Natural killer cell (primary cell): ENCODE measurements at regions not wholly inside any gene's neighbourhood (a gene's known extent, or its start where the extent isn't known, plus 50 kb on each side); places are given as distances from the start of the nearest gene placed in this dataset.

Experiments used
- ATAC-seq, 3 donors: fragments of 150-1000 bp in 2 of 3; fragments of 200-7000 bp in 1 of 3; cut with Tn5 transposase; 1 replicate in 1 of 3; 2 replicates in 2 of 3; pipeline ENCODE4 v1.10.0; 2021; ENCODE audit warnings: mild to moderate bottlenecking in 2 of 3, moderate library complexity in 2 of 3
- DNase-seq, 2 donors: peaks; one replicate each; pipeline versions ENCODE4 v3.0.0 to v3.0.0-alpha.2; 2013 to 2021; ENCODE audit warnings: mixed read lengths in 1 of 2
- H3K27ac ChIP-seq: one replicate; pipeline ENCODE4 v1.5.1; 2013; ENCODE audit warnings: mild to moderate bottlenecking, low read length
- H3K27me3 ChIP-seq: one replicate; pipeline ENCODE4 v1.6.1; 2013; ENCODE audit warnings: low read length; ENCODE audit not compliant: control insufficient read depth, insufficient read depth
- H3K36me3 ChIP-seq: one replicate; pipeline ENCODE4 v1.6.1; 2013; ENCODE audit warnings: low read length; ENCODE audit not compliant: control insufficient read depth, insufficient read depth
- H3K4me1 ChIP-seq: one replicate; pipeline ENCODE4 v1.6.1; 2013; ENCODE audit warnings: low read length; ENCODE audit not compliant: control insufficient read depth, insufficient read depth
- H3K4me3 ChIP-seq: one replicate; pipeline ENCODE4 v1.5.1; 2013; ENCODE audit warnings: low read length
- H3K9me3 ChIP-seq: one replicate; pipeline ENCODE4 v1.6.1; 2013; ENCODE audit warnings: low read length; ENCODE audit not compliant: control insufficient read depth, insufficient read depth
- H3K27ac Mint-ChIP-seq, 2 donors: one replicate each; pipeline ENCODE4 v1.8.0; 2022; ENCODE audit warnings: mild to moderate bottlenecking in 2 of 2, mixed read lengths in 2 of 2, moderate library complexity in 1 of 2
- H3K27me3 Mint-ChIP-seq, 2 donors: one replicate each; pipeline ENCODE4 v1.8.0; 2022; ENCODE audit warnings: low read depth in 2 of 2, mixed read lengths in 2 of 2
- H3K36me3 Mint-ChIP-seq: one replicate; pipeline ENCODE4 v1.8.0; 2022; ENCODE audit warnings: mixed read lengths
- H3K4me1 Mint-ChIP-seq, 2 donors: one replicate each; pipeline ENCODE4 v1.8.0; 2022; ENCODE audit warnings: mixed read lengths in 2 of 2
- H3K4me3 Mint-ChIP-seq: one replicate; pipeline ENCODE4 v1.8.0; 2022; ENCODE audit warnings: mild to moderate bottlenecking, moderate library complexity, mixed read lengths
- H3K9me3 Mint-ChIP-seq, 2 donors: one replicate each; pipeline ENCODE4 v1.8.0; 2022; ENCODE audit warnings: mixed read lengths in 2 of 2
- WGBS: methylation state at CpG from one replicate; pipeline ENCODE4 v1.1.7; 2013; ENCODE audit warnings: missing lambda C conversion rate; ENCODE audit not compliant: insufficient coverage; 5-methylcytosine and 5-hydroxymethylcytosine counted together
- intact Hi-C: fragments of 100-400 bp; cut with micrococcal nuclease; formaldehyde crosslinking; loops from one replicate; pipeline ENCODE4 v1.14.2; 2022
- TF ChIP-seq, protein P1 (sequence below): fragments of 200-600 bp; IDR thresholded peaks from one replicate; pipeline ENCODE4 v1.8.0; 2022; ENCODE audit warnings: antibody characterized with exemption

DNA sequence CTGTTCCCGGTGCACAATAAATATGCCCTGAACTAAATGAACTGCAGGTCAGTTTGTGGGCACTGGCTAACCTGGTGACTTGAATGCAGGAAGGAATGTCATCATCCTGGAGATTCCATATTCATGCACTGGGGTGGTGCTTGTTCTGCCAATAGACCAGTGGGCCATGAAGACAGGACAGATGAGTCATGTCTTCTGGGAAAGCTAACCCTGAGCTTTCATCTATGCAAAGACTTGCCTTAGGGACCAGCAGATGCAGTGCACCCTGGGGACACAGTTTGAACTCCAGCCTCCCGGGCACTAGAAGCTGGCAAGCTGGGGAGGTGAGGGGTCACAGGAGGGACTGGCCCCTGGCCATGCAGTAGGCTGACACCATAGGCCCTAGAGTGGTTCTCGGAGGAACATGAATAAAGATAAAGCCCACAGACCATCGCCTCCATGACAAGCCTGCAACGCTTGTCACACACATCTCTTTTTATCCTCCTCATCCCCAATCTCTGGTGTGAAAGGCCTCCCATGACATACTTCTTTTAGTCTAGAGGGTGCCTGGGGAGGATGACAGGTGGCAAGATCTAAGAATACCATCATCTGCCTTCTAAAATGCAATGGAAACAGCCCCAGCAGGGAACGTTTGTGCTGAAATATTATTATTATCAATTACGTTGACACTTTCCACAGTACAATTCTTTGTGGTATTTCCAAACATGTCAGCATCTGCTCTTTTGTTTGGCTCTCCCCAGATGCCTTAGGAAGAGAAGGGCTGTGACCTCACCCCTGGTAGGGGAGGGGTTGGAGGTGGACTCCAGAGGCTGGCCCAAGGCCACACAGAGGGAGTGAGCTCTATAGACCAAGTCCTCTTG is 267.4 kb upstream of the RAB6C start:
- H3K27me3 ChIP-seq, result no peaks in the 10 kb centered on the region
- H3K9me3 ChIP-seq, result no peaks in the 10 kb centered on the region
- no peaks in the 10 kb centered on the region for H3K36me3 ChIP-seq
- WGBS, result 84% methylated on average over 7 of the region's 7 CpGs
- H3K4me1 ChIP-seq, result no peaks in the 10 kb centered on the region
- peaks cover 6 to 7% of the 10 kb centered on the region in 2 donors for H3K27me3 Mint-ChIP-seq
- peaks cover 5 to 7% of the 10 kb centered on the region in 2 donors for H3K4me1 Mint-ChIP-seq
- intact Hi-C loops, result no loop called here
- no peak overlapping the region for H3K4me3 Mint-ChIP-seq
- no peaks in the 10 kb centered on the region for H3K36me3 Mint-ChIP-seq
- H3K4me3 ChIP-seq, result no peak overlapping the region
- H3K27ac Mint-ChIP-seq, result no peak overlapping the region
- ATAC-seq (no peak), DNase-seq (no peak)
- TF ChIP-seq, protein P1, sequence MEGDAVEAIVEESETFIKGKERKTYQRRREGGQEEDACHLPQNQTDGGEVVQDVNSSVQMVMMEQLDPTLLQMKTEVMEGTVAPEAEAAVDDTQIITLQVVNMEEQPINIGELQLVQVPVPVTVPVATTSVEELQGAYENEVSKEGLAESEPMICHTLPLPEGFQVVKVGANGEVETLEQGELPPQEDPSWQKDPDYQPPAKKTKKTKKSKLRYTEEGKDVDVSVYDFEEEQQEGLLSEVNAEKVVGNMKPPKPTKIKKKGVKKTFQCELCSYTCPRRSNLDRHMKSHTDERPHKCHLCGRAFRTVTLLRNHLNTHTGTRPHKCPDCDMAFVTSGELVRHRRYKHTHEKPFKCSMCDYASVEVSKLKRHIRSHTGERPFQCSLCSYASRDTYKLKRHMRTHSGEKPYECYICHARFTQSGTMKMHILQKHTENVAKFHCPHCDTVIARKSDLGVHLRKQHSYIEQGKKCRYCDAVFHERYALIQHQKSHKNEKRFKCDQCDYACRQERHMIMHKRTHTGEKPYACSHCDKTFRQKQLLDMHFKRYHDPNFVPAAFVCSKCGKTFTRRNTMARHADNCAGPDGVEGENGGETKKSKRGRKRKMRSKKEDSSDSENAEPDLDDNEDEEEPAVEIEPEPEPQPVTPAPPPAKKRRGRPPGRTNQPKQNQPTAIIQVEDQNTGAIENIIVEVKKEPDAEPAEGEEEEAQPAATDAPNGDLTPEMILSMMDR, result no peak
- no peak overlapping the region for H3K27ac ChIP-seq
- no peaks in the 10 kb centered on the region for H3K9me3 Mint-ChIP-seq

DNA sequence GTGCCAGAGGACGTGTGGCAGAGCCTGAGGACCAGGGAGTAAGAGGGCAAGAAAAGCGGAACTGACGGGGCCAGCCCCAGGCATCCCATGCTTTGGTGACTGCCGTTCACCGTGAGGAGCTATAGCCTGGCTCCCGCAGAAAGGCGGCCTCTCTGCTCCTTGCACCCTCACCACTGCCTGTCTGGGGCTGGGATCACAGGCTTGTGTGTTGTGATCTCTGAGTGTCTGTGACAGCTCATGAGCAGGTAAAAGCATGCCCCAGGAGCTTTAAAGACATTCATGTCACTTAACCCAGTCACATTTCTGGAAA is 266.8 kb upstream of the RAB6C start:
- 92% methylated on average over 7 of the region's 7 CpGs for WGBS

DNA sequence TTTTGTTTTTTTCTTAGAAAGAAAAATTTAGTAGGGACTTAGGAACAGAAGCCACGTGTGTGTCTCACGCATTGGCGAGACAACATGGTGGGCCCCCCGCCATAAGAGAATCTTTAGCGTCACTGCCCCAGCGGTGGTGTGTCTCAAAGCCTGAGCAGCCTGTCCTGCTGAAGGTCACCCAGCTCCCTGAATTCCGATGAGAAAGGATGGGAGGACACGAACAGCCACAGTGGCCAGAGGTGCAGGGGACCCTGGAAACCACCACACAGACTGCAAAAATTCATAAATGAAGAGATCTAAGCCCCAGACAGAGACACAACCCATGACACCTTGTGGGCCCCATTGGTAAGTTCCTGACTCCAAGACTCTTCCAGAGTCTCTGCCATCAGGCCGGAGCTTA is 266.1 kb upstream of the RAB6C start:
- Mint-ChIP-seq H3K27me3 (peaks cover 6 to 14% of the 10 kb centered on the region in 2 donors), H3K4me1 (peaks cover 5 to 8% of the 10 kb centered on the region in 2 donors), H3K27ac (no peak overlapping the region), H3K4me3 (no peak overlapping the region), H3K36me3 (no peaks in the 10 kb centered on the region), H3K9me3 (no peaks in the 10 kb centered on the region)
- no peaks in the 10 kb centered on the region for H3K4me1 ChIP-seq
- no peak overlapping the region for H3K4me3 ChIP-seq
- no peaks in the 10 kb centered on the region for H3K27me3 ChIP-seq
- ATAC-seq, result no peak
- H3K36me3 ChIP-seq, result no peaks in the 10 kb centered on the region
- H3K27ac ChIP-seq, result no peak overlapping the region
- intact Hi-C loops, result no loop called here
- TF ChIP-seq, protein P1, result no peak
- no peaks in the 10 kb centered on the region for H3K9me3 ChIP-seq
- WGBS, result 87% methylated on average over 9 of the region's 9 CpGs
- DNase-seq, result no peak

More for the DNA sequence above, 266.8 kb upstream of the RAB6C start:
- ATAC-seq, result no peak
- intact Hi-C loops, result no loop called here
- TF ChIP-seq, protein P1, result no peak
- H3K27ac ChIP-seq, result no peak overlapping the region
- Mint-ChIP-seq H3K9me3 (no peaks in the 10 kb centered on the region), H3K27ac (no peak overlapping the region), H3K4me3 (no peak overlapping the region), H3K27me3 (peaks cover 6 to 7% of the 10 kb centered on the region in 2 donors), H3K4me1 (peaks cover 5 to 8% of the 10 kb centered on the region in 2 donors), H3K36me3 (no peaks in the 10 kb centered on the region)
- no peaks in the 10 kb centered on the region for H3K27me3 ChIP-seq
- no peaks in the 10 kb centered on the region for H3K4me1 ChIP-seq
- no peaks in the 10 kb centered on the region for H3K36me3 ChIP-seq
- H3K4me3 ChIP-seq, result no peak overlapping the region
- DNase-seq, result no peak
- H3K9me3 ChIP-seq, result no peaks in the 10 kb centered on the region
